GM20000 (cell line): ENCODE measurements at regions not wholly inside any gene's neighbourhood (a gene's known extent, or its start where the extent isn't known, plus 50 kb on each side); places are given as distances from the start of the nearest gene placed in this dataset.
"Not testable (repeated sequence)": the region's sequence is repeated elsewhere in the genome, so short reads cannot be mapped to it uniquely, and the experiment has no call there.

Experiments used
- DNase-seq: peaks from one replicate; pipeline ENCODE4 v3.0.0; 2012; ENCODE audit warnings: low spot score
- CTCF ChIP-seq: IDR thresholded peaks from 2 replicates; pipeline ENCODE4 v1.5.1; 2012; ENCODE audit warnings: mild to moderate bottlenecking, control low read depth; ENCODE audit errors: extremely low read depth, missing control alignments

GRCh38 chr5:63211448-63212132 is 633.0 kb downstream of the LRRC70 start:
- no peak for TF ChIP-seq CTCF
- no peak for DNase-seq

- DNase-seq: no peak
- no peak for TF ChIP-seq CTCF
Observed at GRCh38 chr5:63205976-63206375, 627.4 kb downstream of the LRRC70 start.

GRCh38 chr5:63201738-63202137 is 623.1 kb downstream of the LRRC70 start:
- no peak for DNase-seq
- no peak for TF ChIP-seq CTCF

- DNase-seq: no peak
- no peak for TF ChIP-seq CTCF
Observed at GRCh38 chr5:63194126-63194525, 615.5 kb downstream of the LRRC70 start.

- DNase-seq: not testable (repeated sequence)
Observed at GRCh38 chr5:63180190-63180589, 601.6 kb downstream of the LRRC70 start.

GRCh38 chr5:63175850-63176249 is 597.2 kb downstream of the LRRC70 start:
- TF ChIP-seq CTCF: no peak
- DNase-seq: no peak

- TF ChIP-seq CTCF: no peak
- DNase-seq: no peak
Observed at GRCh38 chr5:63170486-63170885, 591.9 kb downstream of the LRRC70 start.

GRCh38 chr5:63164838-63165535 is 586.4 kb downstream of the LRRC70 start:
- TF ChIP-seq CTCF: no peak
- no peak for DNase-seq
